ENCODE measurements at regions not wholly inside any gene's neighbourhood (a gene's known extent, or its start where the extent isn't known, plus 50 kb on each side); places are given as distances from the start of the nearest gene placed in this dataset.

- TF ChIP-seq CTCF (IDR thresholded peaks at IDR 0.05): no peak
- Histone ChIP-seq H3K27ac (no peak overlapping the region), H3K4me3 (no peak overlapping the region), H3K27me3 (peaks cover 0 to 19% of the 10 kb centered on the region in 2 donors), H3K9me3 (no peaks in the 10 kb centered on the region), H3K4me1 (no peaks in the 10 kb centered on the region), H3K36me3 (no peaks in the 10 kb centered on the region)
- intact Hi-C loops (cut with DNase I; ENCODE audit: low total_unique reads): no loop called here
- DNase-seq: no peak
Measured at GRCh38 chr17:36791150-36791941, 145.9 kb upstream of the LHX1 start.

- Histone ChIP-seq H3K36me3 (no peaks in the 10 kb centered on the region), H3K27ac (no peak overlapping the region), H3K27me3 (peaks cover 0 to 19% of the 10 kb centered on the region in 2 donors), H3K4me1 (no peaks in the 10 kb centered on the region), H3K9me3 (peaks cover 0 to 4% (median 0%) of the 10 kb centered on the region in 3 donors), H3K4me3 (no peak overlapping the region)
- intact Hi-C loops (cut with DNase I; ENCODE audit: low total_unique reads): no loop called here
- TF ChIP-seq CTCF (IDR thresholded peaks at IDR 0.05): no peak
- DNase-seq: no peak
Measured at GRCh38 chr17:36791942-36792475, 145.3 kb upstream of the LHX1 start.

- Histone ChIP-seq H3K9me3 (peaks cover 0 to 10% (median 0%) of the 10 kb centered on the region in 3 donors), H3K27me3 (peaks cover 0 to 19% of the 10 kb centered on the region in 2 donors), H3K36me3 (no peaks in the 10 kb centered on the region), H3K4me3 (no peak overlapping the region), H3K4me1 (no peaks in the 10 kb centered on the region), H3K27ac (no peak overlapping the region)
- DNase-seq: no peak
- no peak for TF ChIP-seq CTCF (IDR thresholded peaks at IDR 0.05)
- intact Hi-C loops (cut with DNase I; ENCODE audit: low total_unique reads): no loop called here
Measured at GRCh38 chr17:36792849-36793248, 144.4 kb upstream of the LHX1 start.

DNA sequence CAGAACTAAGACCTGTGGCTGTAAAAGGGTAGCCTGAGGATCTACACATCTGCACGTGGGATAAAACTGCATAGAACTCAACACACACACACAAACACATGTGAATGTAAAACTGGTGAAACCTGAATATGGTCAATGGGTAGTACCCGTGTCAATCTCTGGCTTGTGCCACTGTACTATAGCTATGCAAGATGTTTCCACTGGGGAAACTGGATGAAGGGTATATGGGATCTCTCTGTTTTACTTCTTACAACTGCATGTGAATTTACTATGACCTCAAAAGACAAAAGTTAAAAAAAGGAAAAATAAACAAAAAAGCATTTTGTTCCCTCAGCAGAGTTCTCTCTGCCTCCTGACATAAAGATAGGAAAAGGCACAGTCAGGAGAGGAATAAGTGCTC lies 143.3 kb upstream of the LHX1 start:
- intact Hi-C loops (cut with DNase I; ENCODE audit: low total_unique reads): no loop called here
- Histone ChIP-seq H3K4me3 (no peak overlapping the region), H3K9me3 (peaks cover 0 to 10% (median 0%) of the 10 kb centered on the region in 3 donors), H3K27ac (no peak overlapping the region), H3K36me3 (no peaks in the 10 kb centered on the region), H3K27me3 (peaks cover 0 to 19% of the 10 kb centered on the region in 2 donors), H3K4me1 (no peaks in the 10 kb centered on the region)
- no peak for TF ChIP-seq CTCF (IDR thresholded peaks at IDR 0.05)
- no peak for DNase-seq

DNA sequence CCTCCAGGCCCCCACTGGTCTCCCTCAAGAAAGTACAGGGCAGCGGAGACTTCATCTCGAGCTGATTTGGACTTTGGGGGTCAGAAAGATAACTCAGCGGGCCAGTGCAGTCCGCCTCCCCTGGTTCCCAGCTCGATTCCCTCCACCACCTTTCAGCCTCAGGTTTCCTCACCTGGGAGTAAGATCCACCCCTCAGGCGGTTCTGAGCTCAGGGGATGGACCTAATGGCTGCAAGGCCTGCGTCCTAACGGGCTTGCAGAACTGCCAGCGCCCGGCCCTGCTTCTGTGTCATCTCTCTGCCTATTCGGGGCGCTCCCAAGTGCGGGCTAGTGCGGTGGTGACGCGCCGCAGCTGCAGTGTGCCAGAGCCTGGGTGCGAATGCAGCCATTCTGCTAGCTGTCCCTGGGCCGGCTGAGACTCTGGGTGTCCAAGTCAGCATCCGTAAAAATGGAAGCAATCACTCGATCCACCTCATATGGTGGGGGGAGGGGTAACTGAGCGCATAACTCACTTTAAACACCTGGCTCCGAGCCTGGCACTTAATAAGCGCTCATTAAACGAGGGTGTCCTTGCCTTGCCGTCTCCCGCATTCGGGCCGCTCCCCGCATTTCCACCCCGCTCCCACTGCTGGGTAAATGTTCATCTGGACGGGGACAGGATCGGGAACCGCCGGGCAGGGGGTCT lies 129.6 kb upstream of the LHX1 start:
- Histone ChIP-seq H3K36me3 (no peaks in the 10 kb centered on the region), H3K27me3 (peaks cover 0 to 48% of the 10 kb centered on the region in 2 donors), H3K9me3 (no peaks in the 10 kb centered on the region), H3K27ac (no peak overlapping the region), H3K4me3 (no peak overlapping the region), H3K4me1 (peaks cover 0 to 10% (median 0%) of the 10 kb centered on the region in 4 donors)
- intact Hi-C loops (cut with DNase I; ENCODE audit: low total_unique reads): no loop called here
- no peak for DNase-seq
- no peak for TF ChIP-seq CTCF (IDR thresholded peaks at IDR 0.05)
